Suprapubic skin (tissue), 4 donors: ENCODE measurements at regions not wholly inside any gene's neighbourhood (a gene's known extent, or its start where the extent isn't known, plus 50 kb on each side); places are given as distances from the start of the nearest gene placed in this dataset.

ENCODE experiments used
- EP300 ChIP-seq: sonication (generic); formaldehyde crosslinking; IDR thresholded peaks from one replicate; pipeline ENCODE4 v1.6.1; 2017; ENCODE audit warnings: antibody characterized with exemption
- POLR2A ChIP-seq, 2 donors: fragments of 450-650 bp; IDR thresholded peaks; one replicate each; pipeline ENCODE4 v1.6.1; 2017; ENCODE audit warnings: antibody characterized with exemption in 2 of 2, mild to moderate bottlenecking in 2 of 2, moderate library complexity in 2 of 2
- POLR2AphosphoS5 ChIP-seq, 3 donors: sonication (generic); formaldehyde crosslinking; IDR thresholded peaks; one replicate each; pipeline ENCODE4 v1.6.1; 2017; ENCODE audit warnings: antibody characterized with exemption in 3 of 3
- TF ChIP-seq, protein P1 (sequence below), 2 donors: fragments of 200-600 bp in 1 of 2; fragments of 450-650 bp in 1 of 2; sonication (generic) in 1 of 2; IDR thresholded peaks; one replicate each; pipeline ENCODE4 v1.5.1; 2016 to 2019; ENCODE audit warnings: antibody characterized with exemption in 2 of 2, mild to moderate bottlenecking in 1 of 2, moderate library complexity in 1 of 2

DNA sequence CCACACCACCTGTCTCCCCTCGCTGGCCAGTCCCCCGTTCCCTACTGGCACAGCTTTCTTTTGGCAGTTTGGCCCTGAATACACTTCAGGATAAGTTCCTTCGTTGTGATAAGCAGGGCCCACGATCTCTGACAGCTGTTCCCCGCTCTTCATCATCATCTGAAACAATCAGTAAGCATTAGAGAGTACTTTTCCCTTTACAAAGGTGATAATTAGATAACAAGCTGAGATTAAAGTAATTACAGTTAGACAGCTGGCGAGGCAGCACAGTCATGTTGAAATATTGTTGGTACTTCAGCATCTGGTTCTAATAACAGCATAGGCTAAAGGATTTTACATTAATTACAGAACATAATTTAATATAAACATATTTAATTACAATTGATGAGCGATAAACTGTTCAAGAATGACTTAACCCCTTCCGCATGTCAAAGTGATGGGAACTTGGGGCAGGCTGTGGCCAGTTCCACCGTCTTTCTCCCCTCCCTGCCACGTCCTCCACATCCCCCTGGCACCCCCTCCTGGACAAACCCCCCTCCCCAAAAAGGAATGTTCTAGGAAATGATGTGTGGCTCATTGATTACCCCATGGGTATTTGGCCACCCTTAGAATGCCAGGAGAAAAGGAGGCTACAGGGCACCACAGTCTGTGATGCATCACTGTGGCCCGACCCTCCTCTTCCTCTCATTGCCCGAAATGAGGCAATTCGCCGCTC lies 134.9 kb downstream of the RCN1 start:
- TF ChIP-seq POLR2A (IDR thresholded peaks at IDR 0.05): no peak
- TF ChIP-seq, protein P1, sequence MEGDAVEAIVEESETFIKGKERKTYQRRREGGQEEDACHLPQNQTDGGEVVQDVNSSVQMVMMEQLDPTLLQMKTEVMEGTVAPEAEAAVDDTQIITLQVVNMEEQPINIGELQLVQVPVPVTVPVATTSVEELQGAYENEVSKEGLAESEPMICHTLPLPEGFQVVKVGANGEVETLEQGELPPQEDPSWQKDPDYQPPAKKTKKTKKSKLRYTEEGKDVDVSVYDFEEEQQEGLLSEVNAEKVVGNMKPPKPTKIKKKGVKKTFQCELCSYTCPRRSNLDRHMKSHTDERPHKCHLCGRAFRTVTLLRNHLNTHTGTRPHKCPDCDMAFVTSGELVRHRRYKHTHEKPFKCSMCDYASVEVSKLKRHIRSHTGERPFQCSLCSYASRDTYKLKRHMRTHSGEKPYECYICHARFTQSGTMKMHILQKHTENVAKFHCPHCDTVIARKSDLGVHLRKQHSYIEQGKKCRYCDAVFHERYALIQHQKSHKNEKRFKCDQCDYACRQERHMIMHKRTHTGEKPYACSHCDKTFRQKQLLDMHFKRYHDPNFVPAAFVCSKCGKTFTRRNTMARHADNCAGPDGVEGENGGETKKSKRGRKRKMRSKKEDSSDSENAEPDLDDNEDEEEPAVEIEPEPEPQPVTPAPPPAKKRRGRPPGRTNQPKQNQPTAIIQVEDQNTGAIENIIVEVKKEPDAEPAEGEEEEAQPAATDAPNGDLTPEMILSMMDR (IDR thresholded peaks at IDR 0.05): no peak
- no peak for TF ChIP-seq POLR2AphosphoS5 (IDR thresholded peaks at IDR 0.05)
- TF ChIP-seq EP300: no peak
